Mesenchymal stem cell (in vitro differentiated cells and primary cell): ENCODE measurements at regions not wholly inside any gene's neighbourhood (a gene's known extent, or its start where the extent isn't known, plus 50 kb on each side); places are given as distances from the start of the nearest gene placed in this dataset.

Experiments
- DNase-seq: peaks from one replicate; pipeline ENCODE4 v3.0.0-alpha.2; 2013
- H2AFZ ChIP-seq: one replicate; pipeline ENCODE4 v1.6.1; 2013; ENCODE audit warnings: low read depth, mild to moderate bottlenecking, control low read depth, inconsistent platforms, low read length, moderate library complexity
- H2AK5ac ChIP-seq: 2 replicates; pipeline ENCODE4 v1.6.1; 2013; ENCODE audit warnings: low read length, moderate library complexity, mild to moderate bottlenecking, inconsistent platforms; ENCODE audit not compliant: severe bottlenecking
- H2BK120ac ChIP-seq: one replicate; pipeline ENCODE4 v1.6.1; 2013; ENCODE audit warnings: low read depth, mild to moderate bottlenecking, inconsistent platforms, low read length, moderate library complexity
- H2BK12ac ChIP-seq, 2 experiments: one replicate each; pipeline ENCODE4 v1.6.1; 2013; ENCODE audit warnings: inconsistent platforms in 2 of 2, low read length in 2 of 2, mild to moderate bottlenecking in 2 of 2, moderate library complexity in 2 of 2, control low read depth in 1 of 2
- H2BK15ac ChIP-seq: one replicate; pipeline ENCODE4 v1.6.1; 2013; ENCODE audit warnings: mild to moderate bottlenecking, low read depth, inconsistent platforms; ENCODE audit not compliant: poor library complexity, severe bottlenecking
- H2BK5ac ChIP-seq: 2 replicates; pipeline ENCODE4 v1.6.1; 2013; ENCODE audit warnings: low read depth, mild to moderate bottlenecking, low read length, control low read depth, inconsistent platforms; ENCODE audit not compliant: poor library complexity, severe bottlenecking
- H3K14ac ChIP-seq, 2 experiments: one replicate each; pipeline ENCODE4 v1.6.1; 2013; ENCODE audit warnings: inconsistent platforms in 2 of 2, low read length in 2 of 2, control low read depth in 1 of 2, mild to moderate bottlenecking in 1 of 2, moderate library complexity in 1 of 2
- H3K18ac ChIP-seq, 2 experiments: one replicate each; pipeline ENCODE4 v1.6.1; 2013; ENCODE audit warnings: inconsistent platforms in 2 of 2, low read length in 2 of 2, control low read depth in 1 of 2, low read depth in 1 of 2, mild to moderate bottlenecking in 1 of 2
- H3K23ac ChIP-seq, 2 experiments: one replicate each; pipeline ENCODE4 v1.6.1; 2013; ENCODE audit warnings: inconsistent platforms in 2 of 2, low read length in 2 of 2, mild to moderate bottlenecking in 2 of 2, moderate library complexity in 2 of 2, control low read depth in 1 of 2
- H3K27ac ChIP-seq: 2 replicates; pipeline ENCODE4 v1.5.1; 2013; ENCODE audit warnings: mild to moderate bottlenecking, moderate library complexity, low read length, control low read depth, inconsistent platforms; ENCODE audit not compliant: poor library complexity, severe bottlenecking
- H3K27me3 ChIP-seq, 2 experiments: 2 replicates each; pipeline versions ENCODE4 v1.6.1 to v1.7.0; 2013; ENCODE audit warnings: low read length in 2 of 2, mild to moderate bottlenecking in 2 of 2, moderate library complexity in 2 of 2, control low read depth in 1 of 2, inconsistent platforms in 1 of 2; ENCODE audit not compliant: control insufficient read depth in 1 of 2, insufficient read depth in 1 of 2
- H3K36me3 ChIP-seq, 2 experiments: 2 replicates each; pipeline versions ENCODE4 v1.6.1 to v1.7.0; 2013; ENCODE audit warnings: low read length in 2 of 2, control low read depth in 1 of 2, inconsistent platforms in 1 of 2, low read depth in 1 of 2, mild to moderate bottlenecking in 1 of 2; ENCODE audit not compliant: insufficient read depth in 2 of 2, control insufficient read depth in 1 of 2
- H3K4ac ChIP-seq, 2 experiments: one replicate each; pipeline ENCODE4 v1.6.1; 2013; ENCODE audit warnings: inconsistent platforms in 2 of 2, low read length in 2 of 2, mild to moderate bottlenecking in 2 of 2, moderate library complexity in 2 of 2, control low read depth in 1 of 2, low read depth in 1 of 2
- H3K4me1 ChIP-seq: 2 replicates; pipeline ENCODE4 v1.6.1; 2013; ENCODE audit warnings: low read depth, low read length, control low read depth; ENCODE audit not compliant: control insufficient read depth, insufficient read depth
- H3K4me2 ChIP-seq: 2 replicates; pipeline ENCODE4 v1.6.1; 2013; ENCODE audit warnings: low read length, mild to moderate bottlenecking, inconsistent platforms; ENCODE audit not compliant: poor library complexity, severe bottlenecking
- H3K4me3 ChIP-seq, 2 experiments: 2 replicates each; pipeline versions ENCODE4 v1.5.1 to v1.7.0; 2013; ENCODE audit warnings: low read length in 2 of 2, mild to moderate bottlenecking in 2 of 2, control low read depth in 1 of 2, low read depth in 1 of 2; ENCODE audit not compliant: insufficient read depth in 1 of 2
- H3K79me1 ChIP-seq: replicated peaks from 2 replicates; pipeline ENCODE4 v1.6.1; 2013; ENCODE audit warnings: mild to moderate bottlenecking, control low read depth, low read length, inconsistent platforms; ENCODE audit not compliant: poor library complexity, severe bottlenecking
- H3K9ac ChIP-seq: 2 replicates; pipeline ENCODE4 v1.7.0; 2013; ENCODE audit warnings: mild to moderate bottlenecking, low read length, moderate library complexity
- H3K9me3 ChIP-seq: 2 replicates; pipeline ENCODE4 v1.7.0; 2013; ENCODE audit warnings: mild to moderate bottlenecking, low read length; ENCODE audit not compliant: control insufficient read depth
- H4K8ac ChIP-seq: one replicate; pipeline ENCODE4 v1.6.1; 2013; ENCODE audit warnings: inconsistent platforms, mild to moderate bottlenecking, low read length, moderate library complexity
- H4K91ac ChIP-seq: one replicate; pipeline ENCODE4 v1.6.1; 2013; ENCODE audit warnings: mild to moderate bottlenecking, low read length, inconsistent platforms
- WGBS: methylation state at CpG from one replicate; pipeline ENCODE4 v1.1.7; 2013; ENCODE audit warnings: mixed read lengths; 5-methylcytosine and 5-hydroxymethylcytosine counted together

DNA sequence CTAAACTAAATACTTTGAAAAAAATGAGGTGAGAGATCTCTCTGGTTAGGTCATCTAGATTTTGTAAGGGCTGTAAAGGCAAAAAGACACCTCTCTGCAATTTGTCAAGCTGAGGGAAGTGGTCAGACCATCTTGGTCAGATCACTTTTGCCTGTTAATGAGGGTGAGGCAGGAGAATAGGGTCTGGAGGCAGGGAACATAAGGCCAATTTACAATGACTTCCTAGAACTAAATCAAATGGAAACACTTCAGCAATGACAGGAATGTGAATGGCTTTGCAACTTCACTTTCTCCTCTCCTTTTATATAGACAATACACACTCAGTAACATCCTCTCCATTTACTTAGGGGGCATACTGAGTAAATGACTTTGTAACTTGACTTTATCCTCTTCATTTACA is 1653.4 kb downstream of the SLITRK5 start:
- Histone ChIP-seq H3K4me1 (no peaks in the 10 kb centered on the region), H3K27me3 (no peaks in the 10 kb centered on the region), H2AFZ (no peak overlapping the region), H3K79me1 (no peaks in the 10 kb centered on the region), H3K9me3 (peaks cover 16% of the 10 kb centered on the region), H3K4me3 (no peak overlapping the region), H4K91ac (no peak overlapping the region), H3K4me2 (no peak overlapping the region), H3K4ac (no peak overlapping the region), H2BK5ac (no peak overlapping the region), H3K14ac (no peak overlapping the region), H3K9ac (no peak overlapping the region), H2AK5ac (no peak overlapping the region), H3K36me3 (no peaks in the 10 kb centered on the region), H2BK120ac (no peak overlapping the region), H3K18ac (no peak overlapping the region), H4K8ac (no peak overlapping the region), H3K23ac (no peak overlapping the region), H2BK15ac (no peak overlapping the region), H2BK12ac (no peak overlapping the region), H3K27ac (no peak overlapping the region)
- no peak for DNase-seq

DNA sequence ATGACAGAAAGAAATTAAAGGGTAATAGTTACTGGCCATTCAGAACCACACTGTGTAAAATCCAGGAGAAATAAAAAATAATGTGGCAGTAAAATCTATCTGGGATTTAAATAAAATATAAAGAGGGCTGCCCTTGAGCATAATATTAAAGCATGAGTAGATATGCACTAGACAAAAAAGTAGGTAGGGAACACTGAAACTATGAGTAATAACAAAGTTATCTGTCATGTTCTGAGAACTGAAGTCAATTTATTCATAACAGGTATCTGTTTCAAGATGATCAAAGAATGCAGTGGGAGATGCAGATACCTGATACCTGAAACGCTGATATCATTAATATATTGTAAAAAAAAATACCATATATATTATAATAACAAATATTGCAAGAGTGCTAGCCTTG is 1672.0 kb downstream of the SLITRK5 start:
- no peak overlapping the region for H2BK15ac ChIP-seq
- H3K4me1 ChIP-seq, result no peaks in the 10 kb centered on the region
- no peak overlapping the region for H2BK120ac ChIP-seq
- no peak overlapping the region for H4K91ac ChIP-seq
- H3K27me3 ChIP-seq, result no peaks in the 10 kb centered on the region
- H3K79me1 ChIP-seq, result no peaks in the 10 kb centered on the region
- H3K9ac ChIP-seq, result no peak overlapping the region
- no peak overlapping the region for H3K4me3 ChIP-seq
- H2AFZ ChIP-seq, result no peak overlapping the region
- no peak overlapping the region for H3K23ac ChIP-seq
- no peak overlapping the region for H3K4me2 ChIP-seq
- no peak overlapping the region for H3K27ac ChIP-seq
- no peak overlapping the region for H3K14ac ChIP-seq
- no peak overlapping the region for H3K18ac ChIP-seq
- no CpG with 5 or more reads among the region's 1 CpG for whole genome bisulfite sequencing
- H2AK5ac ChIP-seq, result no peak overlapping the region
- H4K8ac ChIP-seq, result no peak overlapping the region
- H2BK12ac ChIP-seq, result no peak overlapping the region
- H3K36me3 ChIP-seq, result no peaks in the 10 kb centered on the region
- H3K4ac ChIP-seq, result no peak overlapping the region
- no peak for DNase-seq
- no peaks in the 10 kb centered on the region for H3K9me3 ChIP-seq
- H2BK5ac ChIP-seq, result no peak overlapping the region

DNA sequence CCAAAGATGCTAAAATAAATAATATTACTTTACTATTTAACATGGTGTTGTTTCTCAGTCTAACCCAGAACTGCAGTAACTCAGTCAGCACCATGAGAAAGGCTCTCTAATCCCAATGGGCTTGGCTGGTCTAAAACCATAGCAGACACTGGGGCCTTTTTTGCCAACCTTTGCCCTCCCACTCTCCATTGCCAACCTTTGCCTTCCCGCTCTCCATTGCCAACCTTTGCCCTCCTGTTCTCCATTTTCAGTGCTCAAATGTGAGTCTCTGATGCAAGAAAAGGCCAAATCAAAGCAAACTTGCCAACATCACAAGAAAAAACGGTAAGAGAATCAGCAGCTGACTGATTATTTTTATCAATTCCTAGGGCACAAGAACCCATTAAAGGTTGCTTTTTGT is 1681.2 kb downstream of the SLITRK5 start:
- WGBS, result 98% methylated on average over 2 of the region's 2 CpGs
- Histone ChIP-seq H3K4me1 (no peaks in the 10 kb centered on the region), H2AFZ (no peak overlapping the region), H3K18ac (no peak overlapping the region), H3K79me1 (no peaks in the 10 kb centered on the region), H2BK120ac (no peak overlapping the region), H3K14ac (no peak overlapping the region), H3K4me2 (no peak overlapping the region), H2BK15ac (no peak overlapping the region), H2BK12ac (no peak overlapping the region), H3K23ac (no peak overlapping the region), H4K91ac (no peak overlapping the region), H3K27ac (no peak overlapping the region), H3K36me3 (no peaks in the 10 kb centered on the region), H4K8ac (no peak overlapping the region), H3K9ac (no peak overlapping the region), H3K9me3 (no peaks in the 10 kb centered on the region), H3K27me3 (no peaks in the 10 kb centered on the region), H2BK5ac (no peak overlapping the region), H3K4ac (no peak overlapping the region), H2AK5ac (no peak overlapping the region), H3K4me3 (no peak overlapping the region)
- no peak for DNase-seq

DNA sequence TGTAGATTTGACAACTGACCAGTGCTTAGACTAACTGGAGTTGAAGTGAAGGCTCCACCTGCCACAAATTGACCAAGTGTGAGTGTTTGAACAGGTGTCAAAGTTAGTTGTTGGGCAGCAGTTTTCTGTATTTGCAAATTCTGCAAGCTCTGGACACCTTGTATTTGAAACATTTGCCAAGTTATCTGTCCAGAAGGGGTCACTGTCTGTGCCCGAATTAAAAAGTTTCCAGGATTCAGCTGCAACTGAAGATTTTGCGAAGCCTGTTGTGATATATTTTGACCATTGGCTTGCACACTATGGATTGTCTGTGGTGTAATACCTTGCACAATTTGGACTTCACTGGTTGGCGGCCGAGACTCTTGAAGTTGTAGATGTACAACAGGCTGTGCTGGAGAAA is 1690.7 kb downstream of the SLITRK5 start:
- Histone ChIP-seq H2BK120ac (no peak overlapping the region), H2AK5ac (no peak overlapping the region), H3K4me3 (no peak overlapping the region), H3K14ac (no peak overlapping the region), H3K4ac (no peak overlapping the region), H3K79me1 (no peaks in the 10 kb centered on the region), H2BK5ac (no peak overlapping the region), H3K27me3 (no peaks in the 10 kb centered on the region), H4K8ac (no peak overlapping the region), H4K91ac (no peak overlapping the region), H2AFZ (no peak overlapping the region), H3K9ac (no peak overlapping the region), H3K4me2 (no peak overlapping the region), H3K9me3 (no peaks in the 10 kb centered on the region), H2BK12ac (no peak overlapping the region), H3K4me1 (no peaks in the 10 kb centered on the region), H3K18ac (no peak overlapping the region), H3K36me3 (no peaks in the 10 kb centered on the region), H3K23ac (no peak overlapping the region), H3K27ac (no peak overlapping the region), H2BK15ac (no peak overlapping the region)
- peak; percentile 7 for DNase-seq
- WGBS, result 95% methylated on average over 4 of the region's 4 CpGs
